ENCODE measurements at regions not wholly inside any gene's neighbourhood (a gene's known extent, or its start where the extent isn't known, plus 50 kb on each side); places are given as distances from the start of the nearest gene placed in this dataset.

DNA sequence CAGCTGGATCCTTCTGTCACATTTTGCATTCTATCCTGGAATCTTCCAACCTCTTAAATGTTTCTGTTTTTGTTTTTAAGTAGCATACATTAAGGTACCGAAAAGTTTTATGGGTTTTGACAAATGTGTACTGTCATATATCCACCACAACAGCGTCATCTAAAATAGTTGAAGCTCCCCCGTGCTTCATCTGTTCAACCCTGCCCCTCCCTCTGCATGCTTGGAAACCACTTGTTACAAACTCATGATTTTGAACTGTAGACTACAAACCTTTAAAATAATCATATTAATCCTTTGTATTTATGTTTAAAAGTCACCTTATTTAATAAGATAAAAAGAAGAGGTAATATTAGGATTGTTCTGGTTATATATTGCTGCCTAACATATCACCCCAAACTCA, 182.8 kb upstream of the SMIM30 start:
- Histone ChIP-seq H3K4ac (ENCODE audit: low read depth, low read length) (no peak overlapping the region), H3K4me2 (ENCODE audit: low read depth, low read length) (no peak overlapping the region), H3K9me3 (ENCODE audit: control insufficient read depth, insufficient read depth, low read length) (no peaks in the 10 kb centered on the region), H2BK15ac (ENCODE audit: low read depth, low read length) (no peak overlapping the region), H4K5ac (ENCODE audit: low read depth, low read length) (no peak overlapping the region), H2AK9ac (replicated peaks; ENCODE audit: low read depth, low read length, poor library complexity) (no peak overlapping the region), H3K14ac (replicated peaks; ENCODE audit: low read depth, low read length) (no peak overlapping the region), H3K27me3 (ENCODE audit: control insufficient read depth, insufficient read depth, low read length) (no peaks in the 10 kb centered on the region), H3K79me1 (ENCODE audit: low read depth in 1 of 2, low read length in 2 of 2) (no peaks in the 10 kb centered on the region), H4K8ac (ENCODE audit: low read depth in 2 of 2, low read length in 2 of 2) (no peak overlapping the region), H3K4me3 (ENCODE audit: insufficient read depth, low read depth, low read length) (no peak overlapping the region), H2BK5ac (ENCODE audit: low read depth, low read length, poor library complexity, severe bottlenecking) (no peak overlapping the region), H3K27ac (ENCODE audit: insufficient read depth, low read length) (no peak overlapping the region), H3K18ac (ENCODE audit: low read depth, low read length) (no peak overlapping the region), H3K23ac (ENCODE audit: low read depth, low read length) (no peak overlapping the region), H3K56ac (ENCODE audit: extremely low read depth, insufficient read depth, low read length) (no peak overlapping the region), H3K9me1 (ENCODE audit: insufficient read depth, low read length) (no peaks in the 10 kb centered on the region), H2BK120ac (ENCODE audit: low read depth, low read length) (no peak overlapping the region), H2AFZ (replicated peaks; ENCODE audit: low read length, poor library complexity) (no peak overlapping the region), H4K91ac (ENCODE audit: insufficient read depth, low read depth, low read length) (no peak overlapping the region), H3K36me3 (ENCODE audit: control insufficient read depth, insufficient read depth, low read length) (no peaks in the 10 kb centered on the region), H4K20me1 (ENCODE audit: insufficient read depth, low read length) (no peaks in the 10 kb centered on the region), H3K4me1 (ENCODE audit: control insufficient read depth, insufficient read depth, low read length) (no peaks in the 10 kb centered on the region), H2AK5ac (ENCODE audit: low read depth, low read length) (no peak overlapping the region), H2BK20ac (ENCODE audit: low read depth, low read length) (no peak overlapping the region), H3K9ac (ENCODE audit: low read depth, low read length) (no peak overlapping the region)
- in situ Hi-C loops (cut with MboI; ENCODE audit: low sequenced_read_pairs): no loop called here
- dilution Hi-C loops (cut with HindIII; ENCODE audit: low sequenced_read_pairs, unreplicated experiment): no loop called here
- ChIA-PET POLR2A (ENCODE audit: unreplicated experiment) (no interaction called here), CTCF (interaction anchor here (1.3 kb wide), 1 partner anchor 12 kb away, joined by 4 read pairs; no protein-coding TSS in a partner anchor)
- TF ChIP-seq RAD21 (IDR thresholded peaks at IDR 0.05; ENCODE audit: low read length) (no peak), MAFK (IDR thresholded peaks at IDR 0.05; ENCODE audit: low read depth, low read length) (no peak), NFE2L2 (IDR thresholded peaks at IDR 0.05; ENCODE audit: low read depth, low read length) (no peak), RFX5 (IDR thresholded peaks at IDR 0.05; ENCODE audit: low read depth, low read length) (no peak), FOS (IDR thresholded peaks at IDR 0.05; ENCODE audit: low read depth, low read length) (no peak), CEBPB (IDR thresholded peaks at IDR 0.05; ENCODE audit: low read depth, low read length) (no peak), RCOR1 (IDR thresholded peaks at IDR 0.05; ENCODE audit: insufficient replicate concordance, low read length) (no peak), CHD1 (IDR thresholded peaks at IDR 0.05; ENCODE audit: low read depth, low read length) (no peak), MAZ (IDR thresholded peaks at IDR 0.05; ENCODE audit: borderline replicate concordance, low read depth, low read length) (no peak), MXI1 (IDR thresholded peaks at IDR 0.05; ENCODE audit: borderline replicate concordance, low read depth, low read length) (no peak), POLR2A (IDR thresholded peaks at IDR 0.05; ENCODE audit: low read depth, low read length) (no peak), SMC3 (IDR thresholded peaks at IDR 0.05; ENCODE audit: low read depth, low read length) (no peak), BHLHE40 (IDR thresholded peaks at IDR 0.05; ENCODE audit: low read depth, low read length) (no peak)
- TF ChIP-seq, protein P1, sequence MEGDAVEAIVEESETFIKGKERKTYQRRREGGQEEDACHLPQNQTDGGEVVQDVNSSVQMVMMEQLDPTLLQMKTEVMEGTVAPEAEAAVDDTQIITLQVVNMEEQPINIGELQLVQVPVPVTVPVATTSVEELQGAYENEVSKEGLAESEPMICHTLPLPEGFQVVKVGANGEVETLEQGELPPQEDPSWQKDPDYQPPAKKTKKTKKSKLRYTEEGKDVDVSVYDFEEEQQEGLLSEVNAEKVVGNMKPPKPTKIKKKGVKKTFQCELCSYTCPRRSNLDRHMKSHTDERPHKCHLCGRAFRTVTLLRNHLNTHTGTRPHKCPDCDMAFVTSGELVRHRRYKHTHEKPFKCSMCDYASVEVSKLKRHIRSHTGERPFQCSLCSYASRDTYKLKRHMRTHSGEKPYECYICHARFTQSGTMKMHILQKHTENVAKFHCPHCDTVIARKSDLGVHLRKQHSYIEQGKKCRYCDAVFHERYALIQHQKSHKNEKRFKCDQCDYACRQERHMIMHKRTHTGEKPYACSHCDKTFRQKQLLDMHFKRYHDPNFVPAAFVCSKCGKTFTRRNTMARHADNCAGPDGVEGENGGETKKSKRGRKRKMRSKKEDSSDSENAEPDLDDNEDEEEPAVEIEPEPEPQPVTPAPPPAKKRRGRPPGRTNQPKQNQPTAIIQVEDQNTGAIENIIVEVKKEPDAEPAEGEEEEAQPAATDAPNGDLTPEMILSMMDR (conservative IDR thresholded peaks at IDR 0.05; ENCODE audit: low read depth, low read length): no peak
- TF ChIP-seq, protein P2, sequence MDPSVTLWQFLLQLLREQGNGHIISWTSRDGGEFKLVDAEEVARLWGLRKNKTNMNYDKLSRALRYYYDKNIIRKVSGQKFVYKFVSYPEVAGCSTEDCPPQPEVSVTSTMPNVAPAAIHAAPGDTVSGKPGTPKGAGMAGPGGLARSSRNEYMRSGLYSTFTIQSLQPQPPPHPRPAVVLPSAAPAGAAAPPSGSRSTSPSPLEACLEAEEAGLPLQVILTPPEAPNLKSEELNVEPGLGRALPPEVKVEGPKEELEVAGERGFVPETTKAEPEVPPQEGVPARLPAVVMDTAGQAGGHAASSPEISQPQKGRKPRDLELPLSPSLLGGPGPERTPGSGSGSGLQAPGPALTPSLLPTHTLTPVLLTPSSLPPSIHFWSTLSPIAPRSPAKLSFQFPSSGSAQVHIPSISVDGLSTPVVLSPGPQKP (IDR thresholded peaks at IDR 0.05; ENCODE audit: borderline replicate concordance, low read depth, low read length): no peak
- TF ChIP-seq, protein P3, sequence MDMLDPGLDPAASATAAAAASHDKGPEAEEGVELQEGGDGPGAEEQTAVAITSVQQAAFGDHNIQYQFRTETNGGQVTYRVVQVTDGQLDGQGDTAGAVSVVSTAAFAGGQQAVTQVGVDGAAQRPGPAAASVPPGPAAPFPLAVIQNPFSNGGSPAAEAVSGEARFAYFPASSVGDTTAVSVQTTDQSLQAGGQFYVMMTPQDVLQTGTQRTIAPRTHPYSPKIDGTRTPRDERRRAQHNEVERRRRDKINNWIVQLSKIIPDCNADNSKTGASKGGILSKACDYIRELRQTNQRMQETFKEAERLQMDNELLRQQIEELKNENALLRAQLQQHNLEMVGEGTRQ (IDR thresholded peaks at IDR 0.05; ENCODE audit: low read depth, low read length): no peak
- no CpG with 5 or more reads among the region's 3 CpGs for WGBS, 2 experiments (ENCODE audit: extremely low coverage in 2 of 2, insufficient read length in 1 of 2)
- BruUV-seq (replicated peaks): no TSS peak
- no peak for DNase-seq
- ATAC-seq (ENCODE audit: low read depth): no peak
- intact Hi-C loops (cut with micrococcal nuclease): no loop called here

Data from IMR-90 (cell line).